Cardiac muscle cell (in vitro differentiated cells and primary cell): ENCODE measurements at regions not wholly inside any gene's neighbourhood (a gene's known extent, or its start where the extent isn't known, plus 50 kb on each side); places are given as distances from the start of the nearest gene placed in this dataset.
"Not testable (repeated sequence)": the region's sequence is repeated elsewhere in the genome, so short reads cannot be mapped to it uniquely, and the experiment has no call there.

Experiments used
- DNase-seq, 2 donors: peaks; one replicate each; pipeline versions ENCODE4 v3.0.0 to v3.0.0-alpha.2; 2010 to 2017; ENCODE audit warnings: low read depth in 1 of 2, low spot score in 1 of 2
- H3K27ac ChIP-seq: fragments of 200-600 bp; sonication (generic); 2 replicates; pipeline ENCODE4 v1.5.1; 2016
- H3K27me3 ChIP-seq: fragments of 200-600 bp; sonication (generic); 2 replicates; pipeline ENCODE4 v1.6.0; 2016; ENCODE audit warnings: control low read depth
- H3K36me3 ChIP-seq: fragments of 200-600 bp; sonication (generic); 2 replicates; pipeline ENCODE4 v1.5.1; 2016; ENCODE audit warnings: control low read depth
- H3K4me1 ChIP-seq: fragments of 200-600 bp; sonication (generic); 2 replicates; pipeline ENCODE4 v1.8.1; 2017; ENCODE audit warnings: low read depth, mild to moderate bottlenecking, mixed run types
- H3K4me3 ChIP-seq: fragments of 200-600 bp; sonication (generic); 2 replicates; pipeline ENCODE4 v1.5.1; 2016; ENCODE audit warnings: mild to moderate bottlenecking
- H3K9me3 ChIP-seq: fragments of 200-600 bp; sonication (generic); 2 replicates; pipeline ENCODE4 v1.5.1; 2017; ENCODE audit warnings: low read depth, mild to moderate bottlenecking, control low read depth
- CTCF ChIP-seq: IDR thresholded peaks from 2 replicates; pipeline ENCODE4 v1.5.1; 2012; ENCODE audit warnings: low read depth, mild to moderate bottlenecking, low read length

- Histone ChIP-seq H3K27me3 (no peaks in the 10 kb centered on the region), H3K9me3 (no peaks in the 10 kb centered on the region), H3K36me3 (no peaks in the 10 kb centered on the region), H3K4me3 (no peak overlapping the region), H3K27ac (no peak overlapping the region), H3K4me1 (no peaks in the 10 kb centered on the region)
- peak in 1 of 2 donors; percentile 53 for DNase-seq
- no peak for TF ChIP-seq CTCF
Observed at GRCh38 chr3:144840866-144841265, 869.2 kb downstream of the DIPK2A start.

GRCh38 chr3:144843099-144843498, 871.5 kb downstream of the DIPK2A start:
- Histone ChIP-seq H3K4me3 (no peak overlapping the region), H3K36me3 (no peaks in the 10 kb centered on the region), H3K9me3 (no peaks in the 10 kb centered on the region), H3K27me3 (no peaks in the 10 kb centered on the region), H3K4me1 (no peaks in the 10 kb centered on the region), H3K27ac (no peak overlapping the region)
- DNase-seq: no peak
- no peak for TF ChIP-seq CTCF

- H3K36me3 ChIP-seq: no peaks in the 10 kb centered on the region
- no peaks in the 10 kb centered on the region for H3K9me3 ChIP-seq
- H3K4me3 ChIP-seq: no peak overlapping the region
- DNase-seq: no peak
- H3K27me3 ChIP-seq: no peaks in the 10 kb centered on the region
- H3K4me1 ChIP-seq: no peaks in the 10 kb centered on the region
- no peak overlapping the region for H3K27ac ChIP-seq
- TF ChIP-seq CTCF: no peak
Observed at GRCh38 chr3:144852999-144853398, 881.4 kb downstream of the DIPK2A start.

GRCh38 chr3:144854020-144854419, 882.4 kb downstream of the DIPK2A start:
- not testable (repeated sequence) for DNase-seq, H3K9me3 ChIP-seq, H3K4me3 ChIP-seq, H3K36me3 ChIP-seq, H3K4me1 ChIP-seq, H3K27me3 ChIP-seq, H3K27ac ChIP-seq

GRCh38 chr3:144859161-144859560, 887.5 kb downstream of the DIPK2A start:
- no peak overlapping the region for H3K27ac ChIP-seq
- TF ChIP-seq CTCF: no peak
- H3K4me3 ChIP-seq: no peak overlapping the region
- H3K4me1 ChIP-seq: no peaks in the 10 kb centered on the region
- no peaks in the 10 kb centered on the region for H3K36me3 ChIP-seq
- DNase-seq: no peak
- H3K27me3 ChIP-seq: no peaks in the 10 kb centered on the region
- H3K9me3 ChIP-seq: no peaks in the 10 kb centered on the region

GRCh38 chr3:144864646-144865045, 893.0 kb downstream of the DIPK2A start:
- H3K27ac ChIP-seq: no peak overlapping the region
- no peak overlapping the region for H3K4me3 ChIP-seq
- no peaks in the 10 kb centered on the region for H3K4me1 ChIP-seq
- TF ChIP-seq CTCF: no peak
- no peak for DNase-seq
- H3K36me3 ChIP-seq: no peaks in the 10 kb centered on the region
- no peaks in the 10 kb centered on the region for H3K27me3 ChIP-seq
- H3K9me3 ChIP-seq: no peaks in the 10 kb centered on the region
